Dedifferentiated amniotic fluid mesenchymal stem cell (primary cell): ENCODE measurements at regions not wholly inside any gene's neighbourhood (a gene's known extent, or its start where the extent isn't known, plus 50 kb on each side); places are given as distances from the start of the nearest gene placed in this dataset.

Experiments used
- DNase-seq: peaks from one replicate; pipeline ENCODE4 v3.0.0-alpha.2; 2016; ENCODE audit errors: extremely low spot score

GRCh38 chr6:82072121-82072521 is 175.4 kb downstream of the IBTK start:
- no peak for DNase-seq

GRCh38 chr6:82068721-82069120 is 178.8 kb downstream of the IBTK start:
- no peak for DNase-seq

DNA sequence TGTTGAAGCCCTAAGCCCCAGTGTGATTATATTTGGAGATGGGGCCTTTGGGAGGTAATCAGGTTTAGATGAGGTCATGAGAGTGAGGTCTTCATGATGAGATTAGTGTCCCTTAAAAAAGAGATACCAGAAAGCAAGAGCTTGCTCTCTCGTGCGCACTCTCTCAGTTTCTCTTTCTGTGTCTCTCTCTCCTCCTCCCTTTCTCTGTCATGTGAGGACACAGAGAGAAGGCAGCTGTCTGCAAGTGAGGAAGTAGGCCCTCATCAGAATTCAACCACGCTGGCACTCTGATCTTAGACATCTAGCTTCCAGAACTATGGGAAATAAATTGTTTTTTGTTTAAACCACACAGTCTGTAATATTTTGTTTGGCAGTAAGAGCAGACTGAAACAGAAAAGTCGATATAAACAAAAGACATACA is 180.5 kb downstream of the IBTK start:
- no peak for DNase-seq

DNA sequence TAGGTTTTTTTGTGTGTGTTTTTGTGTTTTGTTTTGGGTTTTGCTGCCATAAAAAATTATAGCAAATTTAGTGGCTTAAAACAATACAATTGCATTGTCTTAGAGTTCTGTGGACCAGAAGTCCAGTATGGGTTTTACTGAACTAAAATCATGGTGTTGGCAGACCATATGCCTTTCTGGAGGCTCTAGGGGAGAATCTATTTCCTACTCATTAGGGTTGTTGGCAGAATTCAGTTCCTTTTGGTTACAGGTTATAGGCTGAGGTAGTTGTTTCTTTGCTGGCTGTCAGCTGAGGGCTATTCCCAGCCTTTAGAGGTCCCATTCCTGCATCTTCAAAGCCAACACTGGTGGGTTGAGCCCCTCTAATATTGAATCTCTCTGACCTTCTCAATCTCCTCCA is 181.3 kb downstream of the IBTK start:
- no peak for DNase-seq

DNA sequence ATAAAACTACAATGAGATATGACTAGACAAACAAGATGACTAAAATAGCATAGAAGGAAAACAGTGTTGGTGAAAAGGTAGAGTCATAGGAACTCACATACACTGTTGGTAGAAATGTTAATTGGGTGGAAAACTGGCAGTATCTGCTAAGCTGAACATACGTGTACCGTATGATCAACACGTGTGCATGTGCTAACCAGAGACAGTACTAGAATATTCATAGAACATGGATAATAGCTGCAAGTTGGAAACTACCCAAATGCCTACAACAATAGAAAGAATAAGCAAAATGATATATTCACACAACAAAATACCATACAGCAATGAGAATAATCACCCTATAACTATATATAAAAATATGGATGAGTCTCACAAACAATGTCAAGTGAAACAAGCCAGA is 184.0 kb downstream of the IBTK start:
- DNase-seq, result no peak

DNA sequence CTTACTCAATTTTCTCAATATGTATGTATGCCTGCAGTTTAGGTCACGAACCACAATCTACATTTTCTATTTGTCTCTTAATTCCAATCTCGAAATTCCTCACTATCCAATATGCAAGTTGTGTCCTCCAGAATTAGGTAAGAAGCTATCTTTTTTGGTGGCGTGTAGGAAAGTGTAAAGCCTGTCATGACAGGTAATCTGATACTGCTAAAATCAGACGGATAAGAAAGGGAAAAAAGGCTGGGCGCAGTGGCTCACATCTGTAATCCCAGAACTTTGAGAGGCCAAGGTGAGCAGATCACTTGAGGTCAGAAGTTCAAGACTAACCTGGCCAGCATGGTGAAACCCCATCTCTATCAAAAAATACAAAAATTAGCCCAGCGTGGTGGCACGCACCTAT is 185.3 kb downstream of the IBTK start:
- no peak for DNase-seq

DNA sequence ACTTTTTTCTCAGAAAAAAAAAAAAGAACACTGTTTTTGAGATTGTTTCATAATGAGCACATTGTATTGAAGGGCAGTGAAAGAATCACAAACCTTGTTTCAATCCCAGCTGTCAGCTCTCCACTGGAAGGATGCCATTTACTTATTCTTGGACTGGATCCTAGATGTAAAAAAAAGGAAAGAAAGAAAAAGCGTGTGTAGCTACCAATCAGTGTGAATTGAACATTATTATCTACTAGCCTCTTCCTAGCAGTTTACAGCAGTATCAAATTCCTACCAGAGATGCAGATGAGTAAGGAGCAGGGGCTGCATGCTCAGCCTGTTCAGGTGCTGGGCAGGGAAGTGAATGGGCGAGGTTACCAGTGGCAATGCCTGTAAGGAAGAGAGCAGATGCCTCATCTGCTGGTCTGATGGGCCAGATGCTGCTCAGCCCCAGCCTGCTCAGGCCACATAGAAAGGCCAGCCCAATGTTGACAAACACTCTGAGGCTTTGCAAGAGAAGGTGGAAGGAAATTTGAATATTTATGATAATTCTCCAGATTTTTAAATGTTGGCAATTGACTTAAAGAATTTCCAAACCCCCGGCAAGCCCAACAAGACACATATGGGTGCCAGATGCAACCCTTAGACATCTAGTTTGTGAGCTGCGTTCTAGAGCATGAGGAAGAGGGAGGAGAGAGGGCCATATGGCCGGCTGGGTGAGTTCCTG is 189.5 kb downstream of the IBTK start:
- peak; percentile 53 for DNase-seq

- DNase-seq, result no peak
These were observed 191.0 kb downstream of the IBTK start for GRCh38 chr6:82056567-82056966.

DNA sequence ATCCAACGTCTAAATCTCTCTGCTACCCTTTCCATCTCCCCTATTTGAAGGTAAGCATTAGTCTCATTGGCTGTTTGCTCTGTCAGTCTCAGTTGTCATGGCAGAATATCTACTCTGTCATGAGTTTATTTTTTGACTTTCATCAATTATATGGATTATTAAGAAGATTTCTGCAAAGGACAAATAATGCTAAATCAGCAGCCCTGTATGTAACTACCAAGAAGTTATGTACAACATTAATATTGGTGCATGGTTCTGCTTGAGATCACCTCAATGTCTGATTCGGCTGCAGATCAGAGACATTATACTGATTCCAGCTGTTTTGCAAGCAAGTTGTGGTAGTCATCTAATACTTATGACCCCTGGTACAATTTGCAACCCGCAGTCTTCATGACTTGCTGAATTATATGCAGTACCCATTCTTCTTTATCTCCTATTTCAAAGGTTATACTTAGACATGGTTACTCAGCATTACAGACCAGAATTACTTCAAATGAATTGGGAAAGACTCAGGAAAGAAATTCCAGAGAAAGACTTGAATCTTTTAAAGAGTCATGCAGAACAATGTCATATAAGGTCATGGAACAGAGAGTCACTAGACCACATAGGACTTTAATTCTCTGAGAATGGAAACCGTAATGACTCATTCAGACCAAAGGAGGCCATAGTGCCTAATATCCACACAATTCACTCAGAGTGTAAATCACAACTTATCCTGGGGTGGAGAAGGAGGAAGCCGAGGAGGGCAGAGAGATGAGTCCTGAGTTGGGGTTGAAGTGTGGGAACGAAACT is 201.4 kb downstream of the IBTK start:
- peak; percentile 58 for DNase-seq

GRCh38 chr6:82040405-82041221 is 206.9 kb downstream of the IBTK start:
- peak; percentile 84 for DNase-seq

DNA sequence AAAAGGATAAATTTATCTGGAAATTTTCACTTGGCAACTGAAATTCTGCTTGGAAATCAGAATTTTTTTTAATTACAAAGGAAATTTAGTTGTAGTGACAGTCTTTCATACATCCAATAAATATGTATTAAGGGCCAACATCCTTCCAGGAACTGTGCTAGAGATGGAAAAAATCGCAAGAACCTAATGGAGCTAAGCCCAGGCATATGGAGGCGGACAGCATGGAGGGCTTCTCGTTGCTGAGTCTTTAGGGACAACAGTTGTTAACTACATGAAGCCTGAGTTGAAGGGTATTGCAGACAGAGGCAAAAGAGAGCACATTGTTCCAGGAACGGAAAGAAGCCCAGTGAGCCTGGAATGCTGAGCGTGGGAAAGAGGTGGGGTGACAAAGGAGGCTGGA is 208.9 kb downstream of the IBTK start:
- no peak for DNase-seq

DNA sequence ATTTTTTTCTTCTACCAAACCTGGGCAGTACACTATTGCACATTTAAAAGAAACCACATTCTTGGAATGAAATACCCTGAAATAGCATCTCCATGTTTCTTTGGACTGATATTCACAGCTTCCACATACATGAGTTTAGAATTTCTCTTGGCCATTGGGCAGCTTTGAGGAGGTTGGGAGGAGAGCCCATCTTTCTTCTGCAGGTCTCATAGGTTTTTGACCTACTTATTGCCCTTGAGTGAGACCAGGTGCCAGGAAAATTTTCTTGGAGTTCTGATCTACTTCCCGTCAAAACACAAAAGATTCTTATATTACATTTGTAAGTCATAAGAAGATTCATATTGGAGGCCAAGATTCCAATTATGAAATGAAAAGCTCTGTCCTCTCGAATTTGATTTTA is 212.0 kb downstream of the IBTK start:
- no peak for DNase-seq

DNA sequence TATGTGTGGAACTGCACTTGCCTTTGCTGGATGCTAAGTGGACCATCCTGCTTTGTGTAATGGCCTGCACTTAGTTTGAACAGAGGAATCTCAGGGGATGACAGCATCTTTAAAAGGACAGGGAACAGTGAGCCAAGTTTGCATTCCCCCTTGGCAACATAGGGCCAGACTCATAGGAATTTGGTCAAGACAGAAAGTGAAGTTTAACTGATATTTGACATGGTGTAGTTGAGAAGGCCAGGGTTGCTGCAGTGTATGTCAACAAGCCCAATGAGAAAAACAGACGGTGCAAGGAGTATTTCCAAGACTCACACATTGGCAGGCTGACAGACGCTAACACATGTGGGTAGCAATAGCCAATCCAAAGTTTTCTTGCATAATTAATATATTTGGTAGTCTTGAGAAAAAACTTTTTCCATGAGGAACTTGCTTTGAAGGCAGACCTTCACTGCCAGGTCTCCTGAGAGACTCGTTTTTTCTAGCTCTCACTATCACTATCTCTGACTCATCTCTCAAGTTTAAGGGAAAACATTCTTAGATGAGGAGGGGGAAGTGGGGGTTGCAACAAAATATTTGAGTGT is 213.8 kb downstream of the IBTK start:
- no peak for DNase-seq

DNA sequence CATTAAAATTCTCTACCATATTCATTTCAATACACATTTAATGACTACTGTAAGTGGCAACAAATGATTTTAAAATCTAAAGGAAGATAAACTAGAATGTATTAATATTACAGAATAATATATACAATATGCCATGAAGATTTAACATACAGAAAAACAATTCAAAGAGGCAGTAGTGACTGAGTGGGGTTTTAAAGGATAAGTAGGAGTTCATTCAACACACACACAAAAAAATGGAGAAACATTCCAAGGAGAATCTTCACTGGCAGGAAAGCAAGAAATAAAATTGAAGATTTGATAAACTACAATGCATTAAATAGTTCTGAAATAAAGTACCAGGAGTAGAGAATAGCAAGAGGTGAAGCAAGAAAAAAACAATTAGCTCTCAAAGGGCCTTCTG is 215.1 kb downstream of the IBTK start:
- no peak for DNase-seq

GRCh38 chr6:82030761-82031503 is 216.6 kb downstream of the IBTK start:
- DNase-seq, result no peak

DNA sequence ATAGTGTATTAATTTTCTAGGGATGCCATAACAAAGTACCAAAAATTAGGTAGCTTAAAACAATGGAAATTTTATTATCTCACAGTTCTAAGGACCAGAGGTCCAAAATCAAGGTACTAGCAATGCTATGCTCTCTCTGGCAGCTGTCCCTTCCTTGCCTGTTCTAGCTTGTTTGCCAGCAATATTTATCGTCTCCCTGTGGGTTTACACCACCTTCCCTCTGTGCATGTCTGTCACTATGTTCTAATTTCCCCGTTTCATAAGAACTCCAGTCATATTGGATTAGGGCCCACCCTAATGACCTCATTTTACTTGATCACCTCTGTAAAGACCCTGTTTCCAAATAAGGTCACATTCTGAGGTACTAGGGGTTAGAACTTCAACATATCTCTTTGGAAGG is 217.2 kb downstream of the IBTK start:
- DNase-seq, result no peak

DNA sequence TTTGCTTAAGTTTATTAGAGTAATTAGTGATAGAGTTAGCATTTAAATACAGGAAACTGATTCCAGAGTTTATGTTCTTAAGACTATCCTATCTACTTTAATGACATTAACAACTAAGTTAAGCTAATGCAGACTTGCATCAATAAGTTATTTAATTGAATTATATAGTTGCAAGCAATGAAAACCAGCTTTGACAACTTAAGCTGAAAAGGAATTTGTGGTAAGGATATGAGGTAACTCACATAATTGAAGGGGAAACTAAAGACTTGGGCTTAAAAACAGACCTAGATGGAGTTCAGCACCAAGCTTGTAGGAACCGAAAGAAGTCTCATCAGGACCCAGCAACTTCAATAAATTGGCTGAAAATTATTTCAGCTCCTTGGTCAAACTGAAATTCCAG is 222.3 kb downstream of the IBTK start:
- DNase-seq, result peak; percentile 62

DNA sequence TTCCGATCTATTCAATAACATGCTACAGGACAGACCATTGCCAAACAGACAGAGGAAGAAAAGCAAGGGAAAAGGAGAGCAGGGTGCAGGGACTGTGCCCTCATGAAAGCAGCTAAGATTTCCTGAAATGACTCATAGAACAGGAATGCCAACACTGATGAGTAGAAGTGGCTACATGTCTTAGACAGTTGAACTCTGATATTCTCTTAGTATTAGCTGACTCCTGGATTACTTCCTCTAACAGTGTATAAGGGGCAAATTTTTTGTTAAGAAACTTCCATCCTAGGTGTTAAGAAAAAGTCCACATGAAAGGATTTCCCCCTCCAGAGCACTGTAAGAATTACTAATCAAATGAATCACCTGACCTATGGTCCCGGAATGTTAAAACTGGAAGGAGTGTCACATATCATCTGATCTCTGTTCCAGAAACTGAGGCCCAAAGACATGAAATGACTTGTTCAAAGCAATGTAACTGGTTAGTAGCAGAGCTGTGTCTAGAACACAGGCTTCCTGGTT is 224.9 kb downstream of the IBTK start:
- DNase-seq, result peak; percentile 59

DNA sequence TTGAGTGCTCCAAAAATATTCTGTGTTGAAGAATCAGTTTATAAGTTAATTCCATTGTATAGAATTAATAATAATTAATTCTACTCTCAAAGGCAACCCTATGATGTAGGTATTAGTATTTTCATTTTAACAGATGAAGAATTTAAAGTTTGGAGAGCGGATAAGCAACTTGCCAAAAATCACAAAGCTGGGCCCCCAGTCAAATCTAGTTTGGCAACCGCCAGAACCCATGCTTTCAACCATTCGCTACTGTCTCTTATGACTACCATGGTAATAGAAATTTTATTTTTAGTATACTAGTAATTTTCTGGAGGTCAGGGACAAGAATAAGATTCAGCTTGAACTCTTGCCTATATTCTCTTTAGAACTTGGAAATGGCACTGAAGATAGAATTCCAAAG is 229.8 kb downstream of the IBTK start:
- DNase-seq, result no peak

GRCh38 chr6:82017288-82017687 is 230.3 kb downstream of the IBTK start:
- peak; percentile 27 for DNase-seq

- no peak for DNase-seq
These were observed 232.0 kb downstream of the IBTK start for GRCh38 chr6:82015526-82015925.
